ENCODE measurements at regions not wholly inside any gene's neighbourhood (a gene's known extent, or its start where the extent isn't known, plus 50 kb on each side); places are given as distances from the start of the nearest gene placed in this dataset.

DNA sequence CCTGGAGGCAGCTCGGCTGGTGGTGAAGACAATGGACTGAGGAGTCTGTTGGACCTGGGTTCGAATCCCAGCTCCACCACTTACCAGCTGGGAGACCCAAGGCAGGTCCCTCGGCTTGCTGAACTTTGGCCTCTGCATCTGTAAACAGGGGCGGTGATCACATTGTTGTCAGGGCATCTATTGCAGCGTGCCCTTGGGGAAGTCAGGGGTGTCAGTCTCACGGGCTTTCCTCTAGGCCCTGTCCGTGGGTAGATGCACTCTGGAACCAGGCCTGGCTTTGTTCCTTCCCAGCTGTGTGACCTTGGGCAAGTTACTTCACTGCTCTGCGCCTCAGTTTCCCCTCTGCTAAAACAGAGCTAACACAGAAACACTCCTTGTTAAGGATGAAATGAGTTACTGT lies 68.8 kb upstream of the SLC6A6 start:
- no peaks in the 10 kb centered on the region for H3K9me3 ChIP-seq
- no peak for DNase-seq
- H3K4me3 ChIP-seq, result no peak overlapping the region
- no peaks in the 10 kb centered on the region for H3K27me3 ChIP-seq
- WGBS, 3 donors, result 68 to 79% (median 75%) methylated on average over 8 of the region's 8 CpGs
- H3K27ac ChIP-seq, result no peak overlapping the region
- TF ChIP-seq POLR2A (IDR thresholded peaks at IDR 0.05), result no peak
- TF ChIP-seq, protein P1, sequence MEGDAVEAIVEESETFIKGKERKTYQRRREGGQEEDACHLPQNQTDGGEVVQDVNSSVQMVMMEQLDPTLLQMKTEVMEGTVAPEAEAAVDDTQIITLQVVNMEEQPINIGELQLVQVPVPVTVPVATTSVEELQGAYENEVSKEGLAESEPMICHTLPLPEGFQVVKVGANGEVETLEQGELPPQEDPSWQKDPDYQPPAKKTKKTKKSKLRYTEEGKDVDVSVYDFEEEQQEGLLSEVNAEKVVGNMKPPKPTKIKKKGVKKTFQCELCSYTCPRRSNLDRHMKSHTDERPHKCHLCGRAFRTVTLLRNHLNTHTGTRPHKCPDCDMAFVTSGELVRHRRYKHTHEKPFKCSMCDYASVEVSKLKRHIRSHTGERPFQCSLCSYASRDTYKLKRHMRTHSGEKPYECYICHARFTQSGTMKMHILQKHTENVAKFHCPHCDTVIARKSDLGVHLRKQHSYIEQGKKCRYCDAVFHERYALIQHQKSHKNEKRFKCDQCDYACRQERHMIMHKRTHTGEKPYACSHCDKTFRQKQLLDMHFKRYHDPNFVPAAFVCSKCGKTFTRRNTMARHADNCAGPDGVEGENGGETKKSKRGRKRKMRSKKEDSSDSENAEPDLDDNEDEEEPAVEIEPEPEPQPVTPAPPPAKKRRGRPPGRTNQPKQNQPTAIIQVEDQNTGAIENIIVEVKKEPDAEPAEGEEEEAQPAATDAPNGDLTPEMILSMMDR (IDR thresholded peaks at IDR 0.05), result no peak
- TF ChIP-seq EP300 (IDR thresholded peaks at IDR 0.05), result no peak
- intact Hi-C loops (cut with DNase I), result no loop called here
- no peaks in the 10 kb centered on the region for H3K36me3 ChIP-seq
- no peaks in the 10 kb centered on the region for H3K4me1 ChIP-seq (ENCODE audit: insufficient read depth)

- Histone ChIP-seq H3K36me3 (no peaks in the 10 kb centered on the region), H3K27me3 (no peaks in the 10 kb centered on the region), H3K27ac (no peak overlapping the region), H3K9me3 (no peaks in the 10 kb centered on the region), H3K4me3 (no peak overlapping the region), H3K4me1 (ENCODE audit: insufficient read depth) (no peaks in the 10 kb centered on the region)
- TF ChIP-seq, protein P1 (IDR thresholded peaks at IDR 0.05), result no peak
- TF ChIP-seq POLR2A (IDR thresholded peaks at IDR 0.05), result no peak
- TF ChIP-seq EP300 (IDR thresholded peaks at IDR 0.05), result no peak
- intact Hi-C loops (cut with DNase I), result no loop called here
- 65 to 76% (median 66%) methylated on average over 4 of the region's 4 CpGs for WGBS, 3 donors
- no peak for DNase-seq
Observed at GRCh38 chr3:14334136-14334535, 68.3 kb upstream of the SLC6A6 start.

GRCh38 chr3:14334936-14335335 lies 67.5 kb upstream of the SLC6A6 start:
- H3K36me3 ChIP-seq, result no peaks in the 10 kb centered on the region
- no peaks in the 10 kb centered on the region for H3K9me3 ChIP-seq
- H3K27ac ChIP-seq, result no peak overlapping the region
- H3K27me3 ChIP-seq, result no peaks in the 10 kb centered on the region
- no peaks in the 10 kb centered on the region for H3K4me1 ChIP-seq (ENCODE audit: insufficient read depth)
- intact Hi-C loops (cut with DNase I), result no loop called here
- WGBS, 3 donors, result 77 to 92% (median 78%) methylated on average over 7 of the region's 7 CpGs
- TF ChIP-seq POLR2A (IDR thresholded peaks at IDR 0.05), result no peak
- TF ChIP-seq, protein P1 (IDR thresholded peaks at IDR 0.05), result no peak
- no peak for TF ChIP-seq EP300 (IDR thresholded peaks at IDR 0.05)
- DNase-seq, result no peak
- H3K4me3 ChIP-seq, result no peak overlapping the region

- Histone ChIP-seq H3K36me3 (no peaks in the 10 kb centered on the region), H3K27ac (no peak overlapping the region), H3K4me1 (ENCODE audit: insufficient read depth) (no peaks in the 10 kb centered on the region), H3K9me3 (no peaks in the 10 kb centered on the region), H3K27me3 (no peaks in the 10 kb centered on the region), H3K4me3 (no peak overlapping the region)
- intact Hi-C loops (cut with DNase I), result no loop called here
- TF ChIP-seq POLR2A (IDR thresholded peaks at IDR 0.05) (no peak), EP300 (IDR thresholded peaks at IDR 0.05) (no peak)
- TF ChIP-seq, protein P1 (IDR thresholded peaks at IDR 0.05), result no peak
- DNase-seq, result no peak
- 61 to 82% (median 71%) methylated on average over 10 of the region's 10 CpGs for WGBS, 3 donors
Observed at GRCh38 chr3:14335774-14336748, 66.3 kb upstream of the SLC6A6 start.

Measured in ovary (tissue), 7 donors.